GM21381 (cell line): ENCODE measurements at regions not wholly inside any gene's neighbourhood (a gene's known extent, or its start where the extent isn't known, plus 50 kb on each side); places are given as distances from the start of the nearest gene placed in this dataset.

ENCODE experiments used
- ATAC-seq: cut with Tn5 transposase; IDR thresholded peaks from one replicate; pipeline ENCODE4 v1.9.1; 2021; ENCODE audit warnings: mild to moderate bottlenecking, moderate library complexity; ENCODE audit not compliant: unreplicated experiment

- ATAC-seq: no peak
These were observed 55.3 kb upstream of the NUDT12 start for GRCh38 chr5:103617913-103618312.

DNA sequence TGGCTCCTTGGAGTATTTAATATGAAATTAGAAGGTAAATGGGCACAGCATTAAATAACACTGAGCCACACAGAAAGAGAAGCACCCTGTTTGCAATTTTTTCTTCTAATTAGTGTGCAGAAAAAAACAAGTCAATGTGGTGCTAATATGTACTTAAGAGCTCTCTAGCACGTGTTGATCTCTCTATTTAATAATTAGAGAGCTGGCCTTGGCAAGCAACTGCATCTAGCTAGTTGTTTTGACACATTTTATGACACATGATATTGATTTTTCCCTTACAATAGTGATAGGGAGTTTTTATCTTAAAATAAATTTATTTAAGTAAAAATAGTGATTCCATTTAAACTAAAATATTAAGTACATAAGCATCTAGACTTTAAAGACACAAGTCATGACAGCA, 54.5 kb upstream of the NUDT12 start:
- ATAC-seq: no peak

- ATAC-seq: no peak
These were observed 50.0 kb upstream of the NUDT12 start for GRCh38 chr5:103612545-103612944.
